Hepatic stellate cell (primary cell): ENCODE measurements at regions not wholly inside any gene's neighbourhood (a gene's known extent, or its start where the extent isn't known, plus 50 kb on each side); places are given as distances from the start of the nearest gene placed in this dataset.
A peak's percentile ranks its signal among the peaks of the same experiment; 100 is the strongest.
"Not testable (repeated sequence)": the region's sequence is repeated elsewhere in the genome, so short reads cannot be mapped to it uniquely, and the experiment has no call there.

Experiments used
- DNase-seq: peaks from one replicate; pipeline ENCODE4 v3.0.0; 2011; ENCODE audit warnings: low spot score

- no peak for DNase-seq
These were observed 176.5 kb upstream of the ARID1B start for GRCh38 chr6:156600678-156601077.

- no peak for DNase-seq
These were observed 177.1 kb upstream of the ARID1B start for GRCh38 chr6:156599978-156600590.

GRCh38 chr6:156599366-156599765 is 177.8 kb upstream of the ARID1B start:
- no peak for DNase-seq

DNA sequence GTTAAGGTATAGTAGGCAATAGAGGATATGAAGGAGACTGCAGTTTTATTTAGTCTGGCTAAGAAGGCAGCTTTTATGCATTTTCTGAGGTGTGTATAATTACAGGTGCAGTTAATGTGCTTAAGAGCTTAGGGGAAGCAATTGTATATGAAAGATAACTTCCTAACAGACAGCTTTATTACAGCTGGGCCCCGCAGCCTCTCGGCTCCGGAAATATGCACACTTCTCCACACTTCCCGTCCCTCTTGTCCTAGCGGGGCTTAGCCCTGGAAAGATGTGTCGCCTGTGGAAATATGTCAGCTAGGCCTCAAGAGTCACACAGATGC is 178.4 kb upstream of the ARID1B start:
- no peak for DNase-seq

DNA sequence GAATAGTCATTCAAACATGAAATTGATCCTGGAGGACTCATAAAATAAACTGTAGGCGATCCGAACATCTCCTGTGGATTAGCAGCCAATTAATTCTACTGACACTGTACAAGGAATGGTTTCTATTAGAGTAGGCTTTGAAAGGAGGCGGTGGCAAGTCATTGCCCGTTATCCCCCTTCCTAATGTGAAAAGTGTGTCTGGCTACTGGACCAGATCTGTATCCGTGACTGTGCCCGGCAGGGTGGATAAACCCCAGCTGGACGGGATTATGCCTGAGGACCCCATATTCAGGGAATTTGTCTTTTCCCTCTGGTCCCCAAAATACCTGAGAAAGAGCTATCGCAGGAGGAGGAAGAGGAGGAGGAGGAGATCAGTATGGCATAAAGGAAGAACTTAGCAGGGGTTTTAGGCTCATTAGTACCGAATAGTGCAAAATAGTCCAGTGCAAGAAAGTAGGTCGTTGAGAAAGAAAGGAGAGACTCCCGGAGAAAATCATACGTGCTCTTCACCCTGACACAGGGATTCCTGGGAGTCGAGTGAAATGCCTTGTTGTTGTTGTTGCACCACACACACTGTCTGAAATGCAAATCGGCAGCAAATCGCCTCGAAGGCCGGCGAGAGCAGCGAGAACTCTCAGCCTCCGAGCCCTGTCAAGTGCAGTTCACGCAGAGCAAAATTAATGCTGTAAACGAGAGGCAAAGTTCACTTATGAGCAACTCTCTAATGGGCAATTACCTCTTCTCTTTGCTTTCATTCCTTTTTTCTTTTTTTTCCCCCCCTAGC is 178.9 kb upstream of the ARID1B start:
- no peak for DNase-seq

DNA sequence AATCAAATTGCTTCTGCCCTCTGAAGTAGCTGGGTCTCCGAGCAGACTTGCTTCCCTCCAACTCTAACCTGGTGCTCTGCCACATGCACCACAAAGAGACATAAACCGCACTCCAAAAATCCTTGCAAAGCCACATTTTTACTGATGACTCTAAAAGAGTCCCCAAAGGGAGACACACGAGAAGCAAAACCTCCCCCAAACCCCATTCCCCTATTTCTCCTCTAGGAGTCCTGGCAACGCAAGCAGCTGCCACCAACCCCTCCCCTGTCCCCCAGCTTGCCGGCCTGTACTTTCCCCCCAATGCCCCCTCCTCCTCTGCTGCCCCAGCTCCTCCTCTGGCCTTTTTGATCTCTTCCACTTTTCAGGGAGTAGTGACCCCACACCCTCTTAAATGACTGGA is 180.1 kb upstream of the ARID1B start:
- DNase-seq: no peak

DNA sequence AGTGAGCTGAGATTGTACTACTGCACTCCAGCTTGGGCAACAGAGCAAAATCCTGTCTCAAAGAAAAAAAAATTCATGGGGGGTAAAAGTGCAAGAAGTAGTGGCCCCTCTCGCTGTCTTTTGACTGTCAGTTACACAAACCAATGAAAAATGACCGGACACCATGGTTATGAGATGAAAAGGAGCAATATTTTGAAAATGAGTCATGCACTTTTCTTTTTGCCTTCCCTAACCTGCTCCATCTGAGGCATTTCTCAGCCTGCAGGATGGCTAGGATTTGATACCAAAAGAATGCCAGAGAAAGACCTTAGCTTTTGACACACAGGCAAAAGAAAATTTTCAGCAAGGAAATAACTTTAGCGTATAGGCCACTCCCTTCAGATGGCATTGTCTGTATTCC is 181.7 kb upstream of the ARID1B start:
- no peak for DNase-seq

DNA sequence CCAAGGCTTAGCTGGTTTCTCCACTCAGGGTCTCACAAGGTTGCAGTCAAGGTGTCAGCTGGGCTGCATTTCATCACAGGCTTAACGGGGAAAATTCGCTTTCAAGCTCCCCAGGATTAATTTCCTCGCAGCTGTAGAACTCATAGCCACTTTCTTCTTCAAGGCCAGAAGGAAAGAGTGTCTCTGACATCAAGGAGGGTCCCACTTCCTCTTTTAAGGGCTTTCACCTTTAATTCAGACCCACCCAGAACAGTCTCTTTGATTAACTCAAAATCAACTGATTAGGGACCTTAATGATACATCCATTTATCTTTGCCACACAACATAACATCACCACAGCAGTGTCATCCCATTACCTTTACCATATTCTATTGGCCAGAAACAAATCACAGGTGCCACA is 183.3 kb upstream of the ARID1B start:
- DNase-seq: no peak

GRCh38 chr6:156593127-156593526 is 184.1 kb upstream of the ARID1B start:
- DNase-seq: no peak

GRCh38 chr6:156590482-156590881 is 186.7 kb upstream of the ARID1B start:
- no peak for DNase-seq

DNA sequence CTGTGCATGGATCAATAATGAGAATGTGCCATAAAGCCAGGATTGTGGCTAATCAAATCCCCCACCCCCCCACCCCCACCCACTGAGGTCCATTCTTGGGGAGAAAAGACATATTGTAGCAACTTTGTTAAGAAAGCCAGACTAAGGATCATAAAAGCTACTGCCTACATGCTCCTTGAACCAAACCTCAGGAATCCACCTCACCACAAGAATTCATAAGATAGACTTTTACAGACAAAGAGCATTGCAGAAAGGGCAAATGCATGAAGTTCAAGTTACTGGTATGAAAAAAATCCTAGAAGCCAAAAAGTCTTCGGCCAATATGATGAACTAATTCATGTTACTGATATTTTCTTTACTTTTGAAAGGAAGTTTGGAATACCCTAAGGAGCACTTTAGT is 187.9 kb upstream of the ARID1B start:
- DNase-seq: no peak

- no peak for DNase-seq
These were observed 189.4 kb upstream of the ARID1B start for GRCh38 chr6:156587751-156588301.

DNA sequence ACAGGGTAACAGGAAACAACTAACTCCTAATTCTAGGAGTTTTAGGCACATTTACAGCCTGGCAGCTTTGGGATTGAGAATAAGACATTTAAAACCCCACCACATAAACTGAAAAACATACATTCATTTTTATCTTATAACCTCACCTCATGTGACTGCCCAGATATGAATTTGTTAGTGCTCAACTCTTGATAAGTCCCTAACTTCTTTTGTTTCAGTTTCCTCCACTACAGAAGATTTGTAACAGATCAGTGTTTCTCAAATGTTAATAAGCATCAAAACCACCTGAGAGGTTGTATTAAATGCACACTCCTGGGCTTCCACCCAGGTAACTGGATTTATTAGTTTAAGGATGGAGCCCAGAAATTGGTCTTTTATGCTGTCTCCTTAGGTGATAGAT is 190.1 kb upstream of the ARID1B start:
- DNase-seq: no peak

DNA sequence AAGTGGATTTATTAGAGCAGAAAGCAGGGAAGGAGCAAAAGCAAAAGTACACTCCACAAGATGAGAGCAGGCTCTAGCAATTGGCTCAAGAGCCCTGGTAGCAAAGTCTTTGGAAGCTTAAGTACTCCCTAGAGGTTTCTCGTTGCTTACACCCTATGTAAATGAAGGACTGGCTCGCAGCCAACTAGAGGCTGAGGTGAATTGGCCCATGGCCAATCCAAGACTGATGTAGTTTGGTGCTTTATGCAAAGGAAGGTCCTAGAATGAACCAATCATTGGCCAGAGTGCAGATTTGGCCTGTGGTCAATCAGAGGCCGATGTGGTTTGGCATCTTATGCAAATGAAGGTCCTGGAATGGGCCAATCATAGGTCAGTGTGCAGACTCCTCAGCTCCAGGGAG is 191.3 kb upstream of the ARID1B start:
- no peak for DNase-seq

DNA sequence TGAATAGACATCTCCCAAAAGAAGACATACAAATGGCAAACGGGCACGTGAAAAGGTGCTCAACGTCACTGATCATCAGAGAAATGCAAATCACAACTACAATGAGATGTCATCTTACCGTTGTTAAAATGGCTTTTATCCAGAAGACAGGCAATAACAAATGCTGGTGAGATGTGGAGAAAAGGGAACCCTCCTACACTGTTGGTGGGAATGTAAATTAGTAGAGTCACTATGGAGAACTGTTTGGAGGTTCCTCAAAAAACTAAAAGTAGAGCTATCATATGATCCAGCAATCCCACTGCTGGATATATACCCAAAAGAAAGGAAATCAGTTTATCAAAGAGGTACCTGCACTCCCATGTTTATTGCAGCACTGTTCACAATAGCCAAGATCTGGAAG is 193.1 kb upstream of the ARID1B start:
- not testable (repeated sequence) for DNase-seq

DNA sequence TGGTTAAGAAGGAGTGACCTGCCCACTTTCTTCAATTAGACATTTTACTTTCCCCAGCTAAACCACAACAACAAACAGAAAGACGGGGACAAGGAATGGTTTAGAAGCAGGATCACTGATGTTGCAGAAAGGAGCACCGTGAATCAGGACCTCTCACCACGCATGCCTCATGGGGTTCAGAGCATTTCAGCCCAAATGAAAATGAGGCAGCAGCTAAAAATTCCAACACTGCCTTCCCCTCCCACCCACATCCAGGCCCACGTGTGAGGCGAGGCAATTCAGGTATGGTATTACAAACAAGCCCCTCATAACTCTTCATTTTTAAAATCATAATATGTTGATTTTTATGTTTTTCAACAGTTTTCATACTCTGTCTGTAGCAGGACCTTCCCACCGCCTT is 194.1 kb upstream of the ARID1B start:
- DNase-seq: no peak

GRCh38 chr6:156582509-156582992 is 194.6 kb upstream of the ARID1B start:
- no peak for DNase-seq

DNA sequence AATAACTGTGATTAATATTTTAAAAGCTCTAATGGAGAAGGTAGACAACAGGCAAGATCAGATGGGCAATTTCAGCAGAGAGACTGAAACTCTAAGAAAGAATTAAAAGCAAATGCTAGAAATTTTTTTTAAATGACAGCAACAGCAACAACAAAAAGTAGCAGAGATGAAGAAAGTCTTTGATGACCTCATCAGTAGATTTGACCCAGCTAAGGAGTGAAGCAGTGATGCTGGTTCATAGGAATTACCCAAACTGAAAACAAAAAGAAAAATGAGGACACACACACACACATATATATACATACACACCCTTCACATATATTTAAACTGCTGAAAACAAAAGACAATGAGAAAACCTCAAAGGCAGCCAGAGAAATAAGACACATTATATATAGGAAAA is 197.6 kb upstream of the ARID1B start:
- DNase-seq: no peak

DNA sequence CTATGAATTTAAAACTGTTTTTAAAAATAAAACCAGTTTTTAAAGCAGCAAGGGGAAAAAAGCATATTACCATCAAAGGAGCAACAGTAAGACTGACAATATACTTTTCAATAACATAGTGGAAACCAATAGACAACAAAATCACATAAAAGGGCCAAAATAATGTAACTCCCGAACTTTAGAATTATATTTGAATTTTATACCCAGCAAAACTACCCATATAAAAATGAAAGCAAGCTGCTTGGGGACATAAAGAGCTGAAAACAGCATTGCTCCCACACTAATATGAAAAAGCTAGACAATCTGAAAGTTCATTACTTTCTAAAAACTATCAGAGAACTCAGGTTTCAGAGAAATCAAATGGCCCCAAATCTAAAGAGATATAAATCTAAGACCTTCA is 199.4 kb upstream of the ARID1B start:
- no peak for DNase-seq

GRCh38 chr6:156575361-156575760 is 201.8 kb upstream of the ARID1B start:
- DNase-seq: no peak

GRCh38 chr6:156564807-156565149 is 212.4 kb upstream of the ARID1B start:
- DNase-seq: no peak

GRCh38 chr6:156564127-156564806 is 212.9 kb upstream of the ARID1B start:
- DNase-seq: peak; percentile 77

- no peak for DNase-seq
These were observed 213.5 kb upstream of the ARID1B start for GRCh38 chr6:156563714-156564113.
